Thymus (tissue), 11 donors: ENCODE measurements at regions not wholly inside any gene's neighbourhood (a gene's known extent, or its start where the extent isn't known, plus 50 kb on each side); places are given as distances from the start of the nearest gene placed in this dataset.

Experiments
- DNase-seq, 9 donors: peaks; one replicate each; pipeline ENCODE4 v3.0.0-alpha.2; 2013; ENCODE audit warnings: low spot score in 9 of 9, low read depth in 6 of 9, missing footprints in 1 of 9
- H3K27ac ChIP-seq, 2 donors: one replicate each; pipeline ENCODE4 v1.5.1; 2013; ENCODE audit warnings: control low read depth in 1 of 2, low read depth in 1 of 2, low read length in 1 of 2, mild to moderate bottlenecking in 1 of 2, moderate library complexity in 1 of 2
- H3K27me3 ChIP-seq, 2 donors: one replicate each; pipeline ENCODE4 v1.5.1; 2013; ENCODE audit warnings: low read length in 1 of 2; ENCODE audit not compliant: control insufficient read depth in 2 of 2, insufficient read depth in 1 of 2
- H3K36me3 ChIP-seq, 2 donors: one replicate each; pipeline ENCODE4 v1.5.1; 2013; ENCODE audit warnings: low read length in 1 of 2, mild to moderate bottlenecking in 1 of 2, moderate library complexity in 1 of 2; ENCODE audit not compliant: control insufficient read depth in 2 of 2, insufficient read depth in 2 of 2
- H3K4me1 ChIP-seq, 2 donors: one replicate each; pipeline ENCODE4 v1.5.1; 2013; ENCODE audit warnings: low read length in 2 of 2; ENCODE audit not compliant: control insufficient read depth in 2 of 2, insufficient read depth in 2 of 2
- H3K4me3 ChIP-seq, 2 donors: one replicate each; pipeline ENCODE4 v1.5.1; 2013; ENCODE audit warnings: low read length in 2 of 2, control low read depth in 1 of 2, mild to moderate bottlenecking in 1 of 2
- H3K9me3 ChIP-seq, 2 donors: one replicate each; pipeline ENCODE4 v1.5.1; 2013; ENCODE audit warnings: low read length in 1 of 2, mild to moderate bottlenecking in 1 of 2; ENCODE audit not compliant: control insufficient read depth in 2 of 2, insufficient read depth in 1 of 2
- WGBS: extraction: QIAGEN DNeasy Blood & Tissue Kit; methylation state at CpG from one replicate; pipeline ENCODE4 v1.1.7; 2013; 5-methylcytosine and 5-hydroxymethylcytosine counted together
- donor health status: healthy.

- Histone ChIP-seq H3K4me1 (no peaks in the 10 kb centered on the region), H3K27ac (no peak overlapping the region), H3K4me3 (no peak overlapping the region), H3K27me3 (no peaks in the 10 kb centered on the region), H3K9me3 (peaks cover 0 to 28% of the 10 kb centered on the region in 2 donors), H3K36me3 (no peaks in the 10 kb centered on the region)
- WGBS = 93% methylated on average over 10 of the region's 10 CpGs
- no peak for DNase-seq
Measured at GRCh38 chr12:61355105-61355504, 905.1 kb upstream of the USP15 start.

GRCh38 chr12:61356485-61356884, 903.7 kb upstream of the USP15 start:
- DNase-seq = no peak
- WGBS = 90% methylated on average over 6 of the region's 6 CpGs
- H3K4me1 ChIP-seq = no peaks in the 10 kb centered on the region
- H3K4me3 ChIP-seq = no peak overlapping the region
- H3K27me3 ChIP-seq = no peaks in the 10 kb centered on the region
- H3K27ac ChIP-seq = no peak overlapping the region
- no peaks in the 10 kb centered on the region for H3K36me3 ChIP-seq
- H3K9me3 ChIP-seq = peaks cover 0 to 28% of the 10 kb centered on the region in 2 donors

- H3K27ac ChIP-seq = no peak overlapping the region
- 97% methylated on average over 4 of the region's 4 CpGs for WGBS
- DNase-seq = no peak
Measured at GRCh38 chr12:61357496-61357895, 902.7 kb upstream of the USP15 start.

DNA sequence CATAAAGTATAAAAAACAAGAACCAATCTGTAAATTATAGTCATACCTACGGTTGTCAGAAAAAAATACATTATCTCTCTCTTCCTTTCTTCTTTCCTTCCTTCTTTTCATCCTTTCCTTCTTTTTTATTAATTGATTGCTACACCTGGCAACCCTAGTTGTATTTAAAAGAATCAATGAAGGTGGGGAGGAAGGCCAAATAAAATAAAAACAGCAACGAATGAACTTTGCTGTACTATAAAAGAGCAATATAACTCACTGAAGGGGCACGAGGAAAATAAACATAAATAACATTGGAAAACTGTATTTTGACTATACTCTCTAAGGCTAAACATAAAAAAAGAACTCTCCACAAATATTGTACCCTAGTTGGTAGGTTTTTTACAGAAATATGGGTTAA, 898.2 kb upstream of the USP15 start:
- H3K4me1 ChIP-seq = no peaks in the 10 kb centered on the region
- peaks cover 0 to 6% of the 10 kb centered on the region in 2 donors for H3K9me3 ChIP-seq
- no peaks in the 10 kb centered on the region for H3K27me3 ChIP-seq
- 85% methylated on average over 3 of the region's 3 CpGs for WGBS
- H3K4me3 ChIP-seq = no peak overlapping the region
- DNase-seq = no peak
- no peaks in the 10 kb centered on the region for H3K36me3 ChIP-seq
- H3K27ac ChIP-seq = no peak overlapping the region

More at GRCh38 chr12:61357496-61357895, 902.7 kb upstream of the USP15 start:
- H3K27me3 ChIP-seq = no peaks in the 10 kb centered on the region
- H3K4me3 ChIP-seq = no peak overlapping the region
- H3K36me3 ChIP-seq = no peaks in the 10 kb centered on the region
- no peaks in the 10 kb centered on the region for H3K4me1 ChIP-seq
- peaks cover 0 to 28% of the 10 kb centered on the region in 2 donors for H3K9me3 ChIP-seq

DNA sequence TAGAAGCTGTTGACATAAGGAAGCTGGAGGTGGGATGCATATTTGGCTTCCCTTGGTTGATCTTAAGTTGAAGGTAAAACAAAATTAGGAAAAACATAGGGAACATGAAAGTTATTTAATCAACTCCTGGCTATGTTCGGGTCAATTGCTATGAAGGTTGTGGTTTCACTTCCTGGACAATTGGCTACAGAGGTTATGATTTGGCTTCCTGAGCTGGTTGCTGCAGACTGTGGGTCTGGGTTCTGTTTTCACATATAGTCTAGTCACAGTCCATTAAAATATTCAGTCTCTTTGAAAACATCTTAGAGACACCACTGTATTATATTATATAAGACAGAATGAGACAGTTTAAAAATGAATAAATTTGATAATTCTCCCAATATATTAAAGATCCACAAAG, 895.2 kb upstream of the USP15 start:
- Histone ChIP-seq H3K4me1 (no peaks in the 10 kb centered on the region), H3K27me3 (no peaks in the 10 kb centered on the region), H3K4me3 (no peak overlapping the region), H3K36me3 (no peaks in the 10 kb centered on the region), H3K27ac (no peak overlapping the region), H3K9me3 (no peaks in the 10 kb centered on the region)
- no peak for DNase-seq
- WGBS = 46% methylated on average over 1 of the region's 1 CpG

- Histone ChIP-seq H3K27ac (no peak overlapping the region), H3K36me3 (no peaks in the 10 kb centered on the region), H3K27me3 (no peaks in the 10 kb centered on the region), H3K4me3 (no peak overlapping the region), H3K4me1 (no peaks in the 10 kb centered on the region), H3K9me3 (no peaks in the 10 kb centered on the region)
- WGBS = 82% methylated on average over 1 of the region's 1 CpG
- no peak for DNase-seq
Measured at GRCh38 chr12:61367281-61367785, 892.9 kb upstream of the USP15 start.

- Histone ChIP-seq H3K36me3 (no peaks in the 10 kb centered on the region), H3K27ac (no peak overlapping the region), H3K9me3 (no peaks in the 10 kb centered on the region), H3K4me3 (no peak overlapping the region), H3K4me1 (no peaks in the 10 kb centered on the region), H3K27me3 (no peaks in the 10 kb centered on the region)
- WGBS = 93% methylated on average over 4 of the region's 4 CpGs
- DNase-seq = no peak
Measured at GRCh38 chr12:61369241-61369910, 890.8 kb upstream of the USP15 start.

DNA sequence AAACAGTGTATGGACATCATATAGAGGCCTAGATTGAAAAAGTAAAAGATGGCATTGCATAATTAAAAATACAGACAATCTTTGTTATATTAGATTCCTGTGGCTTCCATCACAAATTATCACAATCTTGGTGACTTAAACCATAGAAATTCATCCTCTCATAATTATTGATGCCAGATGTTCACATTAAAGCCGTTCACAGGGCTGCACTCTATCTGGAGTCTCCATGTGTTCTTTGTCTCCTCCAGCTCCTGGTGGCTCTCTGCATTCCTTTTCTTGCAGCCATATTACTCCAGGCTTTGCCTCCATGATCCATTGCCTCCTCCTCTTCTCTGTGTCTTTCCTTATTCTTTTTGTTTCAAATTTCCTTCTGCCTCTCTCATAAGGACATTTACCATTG, 875.7 kb upstream of the USP15 start:
- DNase-seq = no peak
- Histone ChIP-seq H3K27me3 (no peaks in the 10 kb centered on the region), H3K4me3 (no peak overlapping the region), H3K9me3 (no peaks in the 10 kb centered on the region), H3K27ac (no peak overlapping the region), H3K4me1 (no peaks in the 10 kb centered on the region), H3K36me3 (no peaks in the 10 kb centered on the region)
- WGBS = 84% methylated on average over 1 of the region's 1 CpG

DNA sequence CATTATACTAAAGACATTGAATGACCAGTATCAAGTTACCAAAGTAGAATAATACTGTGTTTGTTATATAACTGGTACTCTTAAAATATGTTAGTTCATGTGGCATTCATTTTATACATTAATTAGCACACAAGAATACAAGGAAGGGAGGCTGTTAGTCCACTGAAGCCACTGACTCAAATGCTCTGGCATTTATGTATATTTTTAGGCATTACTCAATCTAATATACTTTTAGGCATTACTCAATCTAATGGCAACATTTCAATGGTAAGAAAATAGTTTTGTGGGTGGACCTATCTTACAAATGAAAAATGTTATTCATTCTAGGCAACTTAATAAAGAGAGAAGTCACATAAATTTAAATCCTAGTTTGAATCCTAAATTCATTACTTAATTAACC, 874.4 kb upstream of the USP15 start:
- Histone ChIP-seq H3K4me3 (no peak overlapping the region), H3K27me3 (no peaks in the 10 kb centered on the region), H3K4me1 (no peaks in the 10 kb centered on the region), H3K27ac (no peak overlapping the region), H3K9me3 (no peaks in the 10 kb centered on the region), H3K36me3 (no peaks in the 10 kb centered on the region)
- no peak for DNase-seq
